HCT116 (cell line): ENCODE measurements at regions not wholly inside any gene's neighbourhood (a gene's known extent, or its start where the extent isn't known, plus 50 kb on each side); places are given as distances from the start of the nearest gene placed in this dataset.

ENCODE experiments used
- ATAC-seq: fragments of 200-7000 bp; cut with Tn5 transposase; 2 replicates; pipeline ENCODE4 v1.9.1; 2020; ENCODE audit warnings: mild to moderate bottlenecking, moderate library complexity
- BruUV-seq: library from RNA; stranded (reverse); fragments of 400-500 nt; replicated peaks from 2 replicates; lab custom pipeline; 2021; lab: Mats Ljungman, UMichigan
- CTCF ChIA-PET: fragments of 300-600 bp; sonication (Branson Sonifier 250); formaldehyde crosslinking; loops from one replicate; lab custom pipeline; 2021; ENCODE audit warnings: antibody characterized with exemption; lab: Charles Lee
- POLR2A ChIA-PET: fragments of 300-600, 350-600 bp; sonication (Branson Sonifier 250); formaldehyde crosslinking; loops from one replicate; lab custom pipeline; 2021; ENCODE audit warnings: antibody characterized with exemption; lab: Charles Lee
- RAD21 ChIA-PET, 2 experiments: fragments of 300-600 bp; sonication (Branson Sonifier 250); formaldehyde crosslinking; loops; one replicate each; lab custom pipeline; 2023; ENCODE audit warnings: low total read pairs in 2 of 2; ENCODE audit not compliant: uncharacterized antibody in 2 of 2, unreplicated experiment in 2 of 2, low non-redundant PET in 1 of 2; lab: Charles Lee
- DNase-seq: peaks from one replicate; pipeline ENCODE4 v3.0.0-alpha.2; 2010; ENCODE audit warnings: low read depth, low spot score
- H2AFZ ChIP-seq: fragments of 200-600 bp; shearing (Covaris generic), sonication (generic); 2 replicates; pipeline ENCODE4 v1.6.1; 2017; ENCODE audit warnings: low read depth, mixed run types, mixed read lengths, antibody characterized with exemption, low read length; ENCODE audit not compliant: poor library complexity, severe bottlenecking
- H3K27ac ChIP-seq: 2 replicates; pipeline ENCODE4 v1.5.1; 2012; ENCODE audit warnings: low read depth, low read length
- H3K27me3 ChIP-seq: fragments of 200-600 bp; sonication (generic); 2 replicates; pipeline ENCODE4 v1.6.1; 2016; ENCODE audit warnings: mixed run types, low read length, mixed read lengths; ENCODE audit not compliant: insufficient read depth
- H3K36me3 ChIP-seq, 2 experiments: fragments of 200-500 bp in 1 of 2; fragments of 200-600 bp in 1 of 2; sonication (Bioruptor generic) in 1 of 2; sonication (generic) in 1 of 2; 2 replicates each; pipeline versions ENCODE4 v1.5.1 to v1.6.1; 2014 to 2016; ENCODE audit warnings: low read length in 2 of 2, inconsistent platforms in 1 of 2, mixed read lengths in 1 of 2, mixed run types in 1 of 2; ENCODE audit not compliant: insufficient read depth in 2 of 2, control insufficient read depth in 1 of 2
- H3K4me1 ChIP-seq, 2 experiments: fragments of 200-600 bp in 1 of 2; sonication (generic) in 1 of 2; 2 replicates each; pipeline versions ENCODE4 v1.5.1 to v1.6.1; 2012 to 2017; ENCODE audit warnings: low read length in 2 of 2, inconsistent platforms in 1 of 2, mild to moderate bottlenecking in 1 of 2, mixed read lengths in 1 of 2, mixed run types in 1 of 2, moderate library complexity in 1 of 2; ENCODE audit not compliant: insufficient read depth in 2 of 2, control insufficient read depth in 1 of 2
- H3K4me2 ChIP-seq: fragments of 200-600 bp; sonication (generic); 2 replicates; pipeline ENCODE4 v1.6.1; 2017; ENCODE audit warnings: mixed run types, low read length, mixed read lengths
- H3K4me3 ChIP-seq, 2 experiments: fragments of 200-600 bp in 1 of 2; sonication (generic) in 1 of 2; replicated peaks in 1 of 2; 2 replicates each; pipeline ENCODE4 v1.5.1; 2011 to 2016; ENCODE audit warnings: low read length in 2 of 2, control low read depth in 1 of 2, low read depth in 1 of 2, mild to moderate bottlenecking in 1 of 2, mixed read lengths in 1 of 2, mixed run types in 1 of 2
- H3K79me2 ChIP-seq: fragments of 200-600 bp; sonication (generic); 2 replicates; pipeline ENCODE4 v1.6.1; 2017; ENCODE audit warnings: mild to moderate bottlenecking, mixed run types, low read length, moderate library complexity, mixed read lengths; ENCODE audit not compliant: insufficient read depth
- H3K9ac ChIP-seq: fragments of 200-600 bp; sonication (generic); 2 replicates; pipeline ENCODE4 v1.6.1; 2016; ENCODE audit warnings: low read length, mixed read lengths
- H3K9me2 ChIP-seq: fragments of 200-600 bp; sonication (generic), shearing (Covaris generic); 2 replicates; pipeline ENCODE4 v1.6.1; 2017; ENCODE audit warnings: mixed run types, mild to moderate bottlenecking, moderate library complexity; ENCODE audit not compliant: insufficient read depth
- H3K9me3 ChIP-seq, 2 experiments: fragments of 200-500 bp in 1 of 2; fragments of 200-600 bp in 1 of 2; sonication (Bioruptor generic) in 1 of 2; sonication (generic) in 1 of 2; 2 replicates each; pipeline ENCODE4 v1.6.1; 2014 to 2017; ENCODE audit warnings: low read length in 2 of 2, mixed read lengths in 2 of 2, inconsistent platforms in 1 of 2, low read depth in 1 of 2, mild to moderate bottlenecking in 1 of 2, mixed run types in 1 of 2, moderate library complexity in 1 of 2; ENCODE audit not compliant: control insufficient read depth in 1 of 2, insufficient read depth in 1 of 2
- H4K20me1 ChIP-seq: fragments of 200-600 bp; sonication (generic), shearing (Covaris generic); 2 replicates; pipeline ENCODE4 v1.6.1; 2017; ENCODE audit warnings: mixed run types, mild to moderate bottlenecking, moderate library complexity; ENCODE audit not compliant: insufficient read depth
- CBX3 ChIP-seq: IDR thresholded peaks from 2 replicates; pipeline ENCODE4 v1.6.1; 2012; ENCODE audit warnings: low read depth
- EZH2 ChIP-seq: fragments of 200-600 bp; sonication (generic); IDR thresholded peaks from 2 replicates; pipeline ENCODE4 v1.6.1; 2017; ENCODE audit warnings: antibody characterized with exemption, mixed run types
- EZH2phosphoT487 ChIP-seq: fragments of 200-600 bp; IDR thresholded peaks from 2 replicates; pipeline ENCODE4 v1.6.1; 2018; ENCODE audit warnings: antibody characterized with exemption, borderline replicate concordance
- JUND ChIP-seq: IDR thresholded peaks from 2 replicates; pipeline ENCODE4 v1.6.1; 2012
- MAX ChIP-seq: IDR thresholded peaks from 2 replicates; pipeline ENCODE4 v1.6.1; 2012
- POLR2A ChIP-seq: IDR thresholded peaks from 2 replicates; pipeline ENCODE4 v1.7.0; 2011; ENCODE audit warnings: borderline replicate concordance; ENCODE audit not compliant: insufficient read depth, insufficient read length; ENCODE audit errors: extremely low read depth
- POLR2AphosphoS5 ChIP-seq: IDR thresholded peaks from 2 replicates; pipeline ENCODE4 v1.6.1; 2011; ENCODE audit warnings: mild to moderate bottlenecking, low read depth, low read length, moderate library complexity
- RAD21 ChIP-seq: IDR thresholded peaks from 2 replicates; pipeline ENCODE4 v1.6.1; 2012; ENCODE audit warnings: low read depth, mild to moderate bottlenecking
- SP1 ChIP-seq: IDR thresholded peaks from 2 replicates; pipeline ENCODE4 v1.6.1; 2012; ENCODE audit warnings: low read depth
- TCF7L2 ChIP-seq: IDR thresholded peaks from 2 replicates; pipeline ENCODE4 v1.7.0; 2011; ENCODE audit warnings: borderline replicate concordance, inconsistent platforms; ENCODE audit not compliant: insufficient read depth, insufficient read length; ENCODE audit errors: extremely low read depth
- ZNF274 ChIP-seq: fragments of 200-500 bp; sonication (Bioruptor generic); IDR thresholded peaks from 2 replicates; pipeline ENCODE4 v1.6.1; 2014; ENCODE audit warnings: mild to moderate bottlenecking, low read depth, low read length, inconsistent platforms
- intact Hi-C: fragments of 100-400 bp; cut with micrococcal nuclease; formaldehyde crosslinking; loops from 2 replicates; pipeline ENCODE4 v1.10.0; 2022
- TF ChIP-seq, protein P1 (sequence below): IDR thresholded peaks from 2 replicates; pipeline ENCODE4 v1.6.1; 2012; ENCODE audit warnings: low read depth
- TF ChIP-seq, protein P2 (sequence below), 3 experiments: fragments of 200-600 bp in 1 of 3; sonication (generic) in 1 of 3; IDR thresholded peaks in 2 of 3; conservative IDR thresholded peaks in 1 of 3; 2 replicates each; pipeline ENCODE4 v1.5.1; 2012 to 2017; ENCODE audit warnings: low read depth in 2 of 3, low read length in 2 of 3, antibody characterized with exemption in 1 of 3, borderline replicate concordance in 1 of 3, control low read depth in 1 of 3, mild to moderate bottlenecking in 1 of 3, mixed read lengths in 1 of 3, mixed run types in 1 of 3, moderate library complexity in 1 of 3; ENCODE audit not compliant: insufficient read depth in 1 of 3
- TF ChIP-seq, protein P3 (sequence below): IDR thresholded peaks from 2 replicates; pipeline ENCODE4 v1.6.1; 2012

- TF ChIP-seq, protein P1, sequence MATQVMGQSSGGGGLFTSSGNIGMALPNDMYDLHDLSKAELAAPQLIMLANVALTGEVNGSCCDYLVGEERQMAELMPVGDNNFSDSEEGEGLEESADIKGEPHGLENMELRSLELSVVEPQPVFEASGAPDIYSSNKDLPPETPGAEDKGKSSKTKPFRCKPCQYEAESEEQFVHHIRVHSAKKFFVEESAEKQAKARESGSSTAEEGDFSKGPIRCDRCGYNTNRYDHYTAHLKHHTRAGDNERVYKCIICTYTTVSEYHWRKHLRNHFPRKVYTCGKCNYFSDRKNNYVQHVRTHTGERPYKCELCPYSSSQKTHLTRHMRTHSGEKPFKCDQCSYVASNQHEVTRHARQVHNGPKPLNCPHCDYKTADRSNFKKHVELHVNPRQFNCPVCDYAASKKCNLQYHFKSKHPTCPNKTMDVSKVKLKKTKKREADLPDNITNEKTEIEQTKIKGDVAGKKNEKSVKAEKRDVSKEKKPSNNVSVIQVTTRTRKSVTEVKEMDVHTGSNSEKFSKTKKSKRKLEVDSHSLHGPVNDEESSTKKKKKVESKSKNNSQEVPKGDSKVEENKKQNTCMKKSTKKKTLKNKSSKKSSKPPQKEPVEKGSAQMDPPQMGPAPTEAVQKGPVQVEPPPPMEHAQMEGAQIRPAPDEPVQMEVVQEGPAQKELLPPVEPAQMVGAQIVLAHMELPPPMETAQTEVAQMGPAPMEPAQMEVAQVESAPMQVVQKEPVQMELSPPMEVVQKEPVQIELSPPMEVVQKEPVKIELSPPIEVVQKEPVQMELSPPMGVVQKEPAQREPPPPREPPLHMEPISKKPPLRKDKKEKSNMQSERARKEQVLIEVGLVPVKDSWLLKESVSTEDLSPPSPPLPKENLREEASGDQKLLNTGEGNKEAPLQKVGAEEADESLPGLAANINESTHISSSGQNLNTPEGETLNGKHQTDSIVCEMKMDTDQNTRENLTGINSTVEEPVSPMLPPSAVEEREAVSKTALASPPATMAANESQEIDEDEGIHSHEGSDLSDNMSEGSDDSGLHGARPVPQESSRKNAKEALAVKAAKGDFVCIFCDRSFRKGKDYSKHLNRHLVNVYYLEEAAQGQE: no peak
- no peak for TF ChIP-seq SP1
- TF ChIP-seq, protein P2, sequence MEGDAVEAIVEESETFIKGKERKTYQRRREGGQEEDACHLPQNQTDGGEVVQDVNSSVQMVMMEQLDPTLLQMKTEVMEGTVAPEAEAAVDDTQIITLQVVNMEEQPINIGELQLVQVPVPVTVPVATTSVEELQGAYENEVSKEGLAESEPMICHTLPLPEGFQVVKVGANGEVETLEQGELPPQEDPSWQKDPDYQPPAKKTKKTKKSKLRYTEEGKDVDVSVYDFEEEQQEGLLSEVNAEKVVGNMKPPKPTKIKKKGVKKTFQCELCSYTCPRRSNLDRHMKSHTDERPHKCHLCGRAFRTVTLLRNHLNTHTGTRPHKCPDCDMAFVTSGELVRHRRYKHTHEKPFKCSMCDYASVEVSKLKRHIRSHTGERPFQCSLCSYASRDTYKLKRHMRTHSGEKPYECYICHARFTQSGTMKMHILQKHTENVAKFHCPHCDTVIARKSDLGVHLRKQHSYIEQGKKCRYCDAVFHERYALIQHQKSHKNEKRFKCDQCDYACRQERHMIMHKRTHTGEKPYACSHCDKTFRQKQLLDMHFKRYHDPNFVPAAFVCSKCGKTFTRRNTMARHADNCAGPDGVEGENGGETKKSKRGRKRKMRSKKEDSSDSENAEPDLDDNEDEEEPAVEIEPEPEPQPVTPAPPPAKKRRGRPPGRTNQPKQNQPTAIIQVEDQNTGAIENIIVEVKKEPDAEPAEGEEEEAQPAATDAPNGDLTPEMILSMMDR (IDR thresholded peaks at IDR 0.05 in 2 of 3, conservative IDR thresholded peaks at IDR 0.05 in 1 of 3; ENCODE audit: borderline replicate concordance in 1 of 3, insufficient read depth in 1 of 3, low read depth in 2 of 3, low read length in 2 of 3): no peak
These were observed 66.8 kb upstream of the CXCL14 start (continued) for GRCh38 chr5:135645336-135646180.

DNA sequence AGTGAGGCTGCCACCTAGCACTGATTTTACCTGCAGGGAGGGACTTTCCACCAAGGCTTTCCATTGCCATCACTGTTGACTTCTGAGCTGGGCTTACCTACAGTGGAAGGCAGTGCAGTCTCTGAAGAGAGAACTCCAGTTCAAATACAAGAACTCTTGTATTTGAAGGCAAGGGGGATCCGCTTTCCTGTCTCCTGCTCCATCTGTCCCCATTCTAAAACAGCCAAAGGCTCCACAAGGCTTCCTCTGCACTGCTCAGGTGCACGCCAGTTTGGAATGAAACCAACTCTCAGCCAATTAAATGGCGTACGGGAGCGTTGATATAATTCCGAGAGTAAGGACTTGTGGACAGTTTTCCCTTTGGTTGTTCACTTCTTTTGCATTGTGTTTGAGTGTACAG, 66.0 kb upstream of the CXCL14 start:
- ChIA-PET RAD21 (no interaction called here), POLR2A (no interaction called here), CTCF (no interaction called here)
- no peaks in the 10 kb centered on the region for H3K9me2 ChIP-seq
- no peaks in the 10 kb centered on the region for H4K20me1 ChIP-seq
- no peak overlapping the region for H2AFZ ChIP-seq
- no peak overlapping the region for H3K4me2 ChIP-seq
- DNase-seq (no peak), ATAC-seq (no peak)
- no peaks in the 10 kb centered on the region for H3K79me2 ChIP-seq
- no peaks in the 10 kb centered on the region for H3K36me3 ChIP-seq
- intact Hi-C loops: no loop called here
- H3K27ac ChIP-seq: no peak overlapping the region
- H3K27me3 ChIP-seq: peaks cover 22% of the 10 kb centered on the region
- H3K4me1 ChIP-seq: no peaks in the 10 kb centered on the region
- no TSS peak for BruUV-seq
- H3K9ac ChIP-seq: no peak overlapping the region
- no peaks in the 10 kb centered on the region for H3K9me3 ChIP-seq
- no peak overlapping the region for H3K4me3 ChIP-seq
- TF ChIP-seq CBX3: no peak
- no peak for TF ChIP-seq POLR2AphosphoS5
- TF ChIP-seq, protein P2 (IDR thresholded peaks at IDR 0.05 in 2 of 3, conservative IDR thresholded peaks at IDR 0.05 in 1 of 3; ENCODE audit: borderline replicate concordance in 1 of 3, insufficient read depth in 1 of 3, low read depth in 2 of 3, low read length in 2 of 3): no peak
- no peak for TF ChIP-seq MAX
- no peak for TF ChIP-seq JUND
- TF ChIP-seq EZH2phosphoT487: no peak
- TF ChIP-seq EZH2: no peak
- no peak for TF ChIP-seq POLR2A
- no peak for TF ChIP-seq ZNF274
- TF ChIP-seq, protein P3, sequence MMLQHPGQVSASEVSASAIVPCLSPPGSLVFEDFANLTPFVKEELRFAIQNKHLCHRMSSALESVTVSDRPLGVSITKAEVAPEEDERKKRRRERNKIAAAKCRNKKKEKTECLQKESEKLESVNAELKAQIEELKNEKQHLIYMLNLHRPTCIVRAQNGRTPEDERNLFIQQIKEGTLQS: no peak
- TF ChIP-seq RAD21: no peak
- no peak for TF ChIP-seq TCF7L2
